GM18517 (cell line): ENCODE measurements at regions not wholly inside any gene's neighbourhood (a gene's known extent, or its start where the extent isn't known, plus 50 kb on each side); places are given as distances from the start of the nearest gene placed in this dataset.

Experiments
- ATAC-seq: cut with Tn5 transposase; IDR thresholded peaks from one replicate; pipeline ENCODE4 v1.9.1; 2021; ENCODE audit warnings: mild to moderate bottlenecking, moderate library complexity; ENCODE audit not compliant: unreplicated experiment

GRCh38 chr13:100941377-100942368, 267.1 kb upstream of the TMTC4 start:
- ATAC-seq: no peak

GRCh38 chr13:100940658-100941057, 266.1 kb upstream of the TMTC4 start:
- ATAC-seq: no peak

GRCh38 chr13:100933841-100934240, 259.2 kb upstream of the TMTC4 start:
- ATAC-seq: no peak

GRCh38 chr13:100922599-100922998, 248.0 kb upstream of the TMTC4 start:
- ATAC-seq: no peak

GRCh38 chr13:100921139-100921538, 246.5 kb upstream of the TMTC4 start:
- no peak for ATAC-seq

GRCh38 chr13:100917011-100917410, 242.4 kb upstream of the TMTC4 start:
- no peak for ATAC-seq

- no peak for ATAC-seq
Measured at GRCh38 chr13:100913143-100913542, 238.5 kb upstream of the TMTC4 start.

GRCh38 chr13:100904293-100904976, 229.8 kb upstream of the TMTC4 start:
- no peak for ATAC-seq

GRCh38 chr13:100899720-100900316, 225.2 kb upstream of the TMTC4 start:
- no peak for ATAC-seq

- ATAC-seq: no peak
Measured at GRCh38 chr13:100898431-100898830, 223.8 kb upstream of the TMTC4 start.

- ATAC-seq: no peak
Measured at GRCh38 chr13:100895651-100896050, 221.1 kb upstream of the TMTC4 start.

- no peak for ATAC-seq
Measured at GRCh38 chr13:100892981-100893380, 218.4 kb upstream of the TMTC4 start.

GRCh38 chr13:100890645-100891044, 216.1 kb upstream of the TMTC4 start:
- no peak for ATAC-seq

- no peak for ATAC-seq
Measured at GRCh38 chr13:100887729-100888151, 213.1 kb upstream of the TMTC4 start.

- ATAC-seq: no peak
Measured at GRCh38 chr13:100883453-100883852, 208.9 kb upstream of the TMTC4 start.

- ATAC-seq: no peak
Measured at GRCh38 chr13:100881291-100881864, 206.8 kb upstream of the TMTC4 start.

GRCh38 chr13:100880166-100880565, 205.6 kb upstream of the TMTC4 start:
- ATAC-seq: no peak

- no peak for ATAC-seq
Measured at GRCh38 chr13:100879255-100879654, 204.7 kb upstream of the TMTC4 start.

GRCh38 chr13:100876044-100876403, 201.4 kb upstream of the TMTC4 start:
- ATAC-seq: no peak

GRCh38 chr13:100875392-100876043, 200.9 kb upstream of the TMTC4 start:
- no peak for ATAC-seq

GRCh38 chr13:100872761-100873160, 198.2 kb upstream of the TMTC4 start:
- no peak for ATAC-seq
